ENCODE measurements at regions not wholly inside any gene's neighbourhood (a gene's known extent, or its start where the extent isn't known, plus 50 kb on each side); places are given as distances from the start of the nearest gene placed in this dataset.

GRCh38 chr6:28664870-28665396 lies 139.3 kb downstream of the GPX5 start:
- TF ChIP-seq, protein P1, sequence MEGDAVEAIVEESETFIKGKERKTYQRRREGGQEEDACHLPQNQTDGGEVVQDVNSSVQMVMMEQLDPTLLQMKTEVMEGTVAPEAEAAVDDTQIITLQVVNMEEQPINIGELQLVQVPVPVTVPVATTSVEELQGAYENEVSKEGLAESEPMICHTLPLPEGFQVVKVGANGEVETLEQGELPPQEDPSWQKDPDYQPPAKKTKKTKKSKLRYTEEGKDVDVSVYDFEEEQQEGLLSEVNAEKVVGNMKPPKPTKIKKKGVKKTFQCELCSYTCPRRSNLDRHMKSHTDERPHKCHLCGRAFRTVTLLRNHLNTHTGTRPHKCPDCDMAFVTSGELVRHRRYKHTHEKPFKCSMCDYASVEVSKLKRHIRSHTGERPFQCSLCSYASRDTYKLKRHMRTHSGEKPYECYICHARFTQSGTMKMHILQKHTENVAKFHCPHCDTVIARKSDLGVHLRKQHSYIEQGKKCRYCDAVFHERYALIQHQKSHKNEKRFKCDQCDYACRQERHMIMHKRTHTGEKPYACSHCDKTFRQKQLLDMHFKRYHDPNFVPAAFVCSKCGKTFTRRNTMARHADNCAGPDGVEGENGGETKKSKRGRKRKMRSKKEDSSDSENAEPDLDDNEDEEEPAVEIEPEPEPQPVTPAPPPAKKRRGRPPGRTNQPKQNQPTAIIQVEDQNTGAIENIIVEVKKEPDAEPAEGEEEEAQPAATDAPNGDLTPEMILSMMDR (IDR thresholded peaks at IDR 0.05; ENCODE audit: insufficient read depth, low read depth, low read length), result no peak
- TF ChIP-seq EZH2 (IDR thresholded peaks at IDR 0.05; ENCODE audit: insufficient read depth, low read length), result no peak
